OCI-LY3 (cell line): ENCODE measurements at regions not wholly inside any gene's neighbourhood (a gene's known extent, or its start where the extent isn't known, plus 50 kb on each side); places are given as distances from the start of the nearest gene placed in this dataset.
A peak's percentile ranks its signal among the peaks of the same experiment; 100 is the strongest.

Source experiments
- EZH2phosphoT487 ChIP-seq: fragments of 200-600 bp; shearing (Covaris generic); IDR thresholded peaks from 2 replicates; pipeline ENCODE4 v1.6.1; 2018; ENCODE audit warnings: antibody characterized with exemption, mixed run types, low read depth
- TF ChIP-seq, protein P1 (sequence below): fragments of 200-600, 300-600 bp; sonication (generic); IDR thresholded peaks from 2 replicates; pipeline ENCODE4 v1.5.1; 2014; ENCODE audit warnings: antibody characterized with exemption, low read length, low read depth

DNA sequence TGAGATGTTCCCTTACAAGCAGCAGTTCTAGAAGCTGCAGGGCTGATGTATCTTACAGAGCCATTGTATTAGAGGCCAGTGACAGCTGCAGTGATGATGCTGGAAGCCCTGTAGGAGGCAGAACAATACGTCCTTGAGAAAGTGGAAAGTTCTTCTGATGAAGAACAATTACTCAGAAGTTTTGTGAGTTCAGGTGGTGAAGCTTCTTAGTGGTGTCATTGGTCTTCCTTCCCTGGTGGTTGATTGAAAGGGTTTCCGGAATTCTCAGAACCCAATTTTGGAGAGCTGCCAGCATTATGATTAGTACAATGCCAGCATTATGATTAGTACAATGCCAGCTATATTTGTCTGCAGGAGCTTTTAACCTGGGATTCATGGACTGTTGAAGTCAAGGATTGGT lies 356.4 kb downstream of the MFSD1 start:
- TF ChIP-seq, protein P1, sequence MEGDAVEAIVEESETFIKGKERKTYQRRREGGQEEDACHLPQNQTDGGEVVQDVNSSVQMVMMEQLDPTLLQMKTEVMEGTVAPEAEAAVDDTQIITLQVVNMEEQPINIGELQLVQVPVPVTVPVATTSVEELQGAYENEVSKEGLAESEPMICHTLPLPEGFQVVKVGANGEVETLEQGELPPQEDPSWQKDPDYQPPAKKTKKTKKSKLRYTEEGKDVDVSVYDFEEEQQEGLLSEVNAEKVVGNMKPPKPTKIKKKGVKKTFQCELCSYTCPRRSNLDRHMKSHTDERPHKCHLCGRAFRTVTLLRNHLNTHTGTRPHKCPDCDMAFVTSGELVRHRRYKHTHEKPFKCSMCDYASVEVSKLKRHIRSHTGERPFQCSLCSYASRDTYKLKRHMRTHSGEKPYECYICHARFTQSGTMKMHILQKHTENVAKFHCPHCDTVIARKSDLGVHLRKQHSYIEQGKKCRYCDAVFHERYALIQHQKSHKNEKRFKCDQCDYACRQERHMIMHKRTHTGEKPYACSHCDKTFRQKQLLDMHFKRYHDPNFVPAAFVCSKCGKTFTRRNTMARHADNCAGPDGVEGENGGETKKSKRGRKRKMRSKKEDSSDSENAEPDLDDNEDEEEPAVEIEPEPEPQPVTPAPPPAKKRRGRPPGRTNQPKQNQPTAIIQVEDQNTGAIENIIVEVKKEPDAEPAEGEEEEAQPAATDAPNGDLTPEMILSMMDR: peak; percentile 32; the same call in 1 of the 2 replicates
- TF ChIP-seq EZH2phosphoT487: no peak
